Neuronal stem cell (in vitro differentiated cells): ENCODE measurements at regions not wholly inside any gene's neighbourhood (a gene's known extent, or its start where the extent isn't known, plus 50 kb on each side); places are given as distances from the start of the nearest gene placed in this dataset.

Experiments
- DNase-seq: peaks from one replicate; pipeline ENCODE4 v3.0.0-alpha.2; 2013; ENCODE audit warnings: low spot score
- H2AFZ ChIP-seq: one replicate; pipeline ENCODE4 v1.6.1; 2013; ENCODE audit warnings: mild to moderate bottlenecking, low read length, inconsistent platforms
- H2AK5ac ChIP-seq: 2 replicates; pipeline ENCODE4 v1.6.1; 2013; ENCODE audit warnings: low read depth, mild to moderate bottlenecking, inconsistent platforms, low read length, moderate library complexity, mixed read lengths
- H2BK120ac ChIP-seq: 2 replicates; pipeline ENCODE4 v1.6.1; 2013; ENCODE audit warnings: low read depth, mild to moderate bottlenecking, inconsistent platforms, low read length, moderate library complexity, mixed read lengths
- H2BK12ac ChIP-seq: one replicate; pipeline ENCODE4 v1.6.1; 2013; ENCODE audit warnings: low read length, inconsistent platforms
- H2BK15ac ChIP-seq: 2 replicates; pipeline ENCODE4 v1.6.1; 2013; ENCODE audit warnings: mild to moderate bottlenecking, low read length, inconsistent platforms, mixed read lengths
- H2BK5ac ChIP-seq: one replicate; pipeline ENCODE4 v1.6.1; 2013; ENCODE audit warnings: inconsistent platforms, mild to moderate bottlenecking, low read length, moderate library complexity
- H3K14ac ChIP-seq: one replicate; pipeline ENCODE4 v1.6.1; 2013; ENCODE audit warnings: low read length, inconsistent platforms
- H3K18ac ChIP-seq: 2 replicates; pipeline ENCODE4 v1.6.1; 2013; ENCODE audit warnings: low read length, inconsistent platforms
- H3K23ac ChIP-seq: 2 replicates; pipeline ENCODE4 v1.6.1; 2013; ENCODE audit warnings: low read depth, mild to moderate bottlenecking, mixed read lengths, low read length, inconsistent platforms; ENCODE audit not compliant: poor library complexity
- H3K27ac ChIP-seq: replicated peaks from 3 replicates; pipeline ENCODE4 v1.5.1; 2013; ENCODE audit warnings: low read length, inconsistent platforms
- H3K27me3 ChIP-seq, 3 experiments: 2 replicates each; pipeline ENCODE4 v1.6.1; 2013; ENCODE audit warnings: low read length in 3 of 3, mild to moderate bottlenecking in 2 of 3, inconsistent platforms in 1 of 3, low read depth in 1 of 3, mixed read lengths in 1 of 3, moderate library complexity in 1 of 3; ENCODE audit not compliant: control insufficient read depth in 3 of 3, insufficient read depth in 3 of 3
- H3K36me3 ChIP-seq, 2 donors: replicated peaks in 1 of 2; 2 replicates each; pipeline ENCODE4 v1.6.1; 2013; ENCODE audit warnings: low read length in 2 of 2; ENCODE audit not compliant: control insufficient read depth in 2 of 2, insufficient read depth in 2 of 2
- H3K4ac ChIP-seq: 2 replicates; pipeline ENCODE4 v1.6.1; 2013; ENCODE audit warnings: inconsistent platforms, mild to moderate bottlenecking, low read length, moderate library complexity
- H3K4me1 ChIP-seq, 2 donors: 1 replicate in 1 of 2; 2 replicates in 1 of 2; pipeline ENCODE4 v1.6.1; 2013; ENCODE audit warnings: low read length in 2 of 2, low read depth in 1 of 2; ENCODE audit not compliant: control insufficient read depth in 2 of 2, insufficient read depth in 1 of 2
- H3K4me2 ChIP-seq: one replicate; pipeline ENCODE4 v1.6.1; 2013; ENCODE audit warnings: mild to moderate bottlenecking, low read length, inconsistent platforms; ENCODE audit not compliant: insufficient read depth, poor library complexity, severe bottlenecking
- H3K4me3 ChIP-seq, 2 donors: 2 replicates each; pipeline ENCODE4 v1.5.1; 2013; ENCODE audit warnings: low read length in 2 of 2, mild to moderate bottlenecking in 2 of 2, inconsistent platforms in 1 of 2, moderate library complexity in 1 of 2
- H3K79me1 ChIP-seq: one replicate; pipeline ENCODE4 v1.6.1; 2013; ENCODE audit warnings: low read depth, mild to moderate bottlenecking, inconsistent platforms, low read length, moderate library complexity
- H3K9ac ChIP-seq: one replicate; pipeline ENCODE4 v1.6.1; 2013; ENCODE audit warnings: mild to moderate bottlenecking, low read depth, low read length, inconsistent platforms; ENCODE audit not compliant: poor library complexity
- H3K9me3 ChIP-seq, 2 donors: replicated peaks in 1 of 2; 2 replicates each; pipeline versions ENCODE3 to v1.6.1; 2013; ENCODE audit warnings: low read length in 2 of 2, mild to moderate bottlenecking in 2 of 2, inconsistent platforms in 1 of 2, low read depth in 1 of 2, mixed read lengths in 1 of 2, moderate library complexity in 1 of 2; ENCODE audit not compliant: control insufficient read depth in 2 of 2, insufficient read depth in 1 of 2
- H4K8ac ChIP-seq: one replicate; pipeline ENCODE4 v1.6.1; 2013; ENCODE audit warnings: low read depth, mild to moderate bottlenecking, inconsistent platforms, low read length, moderate library complexity
- H4K91ac ChIP-seq: one replicate; pipeline ENCODE4 v1.6.1; 2013; ENCODE audit warnings: low read length, low read depth, mild to moderate bottlenecking, inconsistent platforms; ENCODE audit not compliant: poor library complexity
- WGBS, 2 donors: extraction: QIAGEN DNeasy Blood & Tissue Kit; methylation state at CpG; one replicate each; pipeline ENCODE4 v1.1.7; 2013; ENCODE audit warnings: missing lambda C conversion rate in 2 of 2, mixed read lengths in 1 of 2; ENCODE audit not compliant: insufficient read length in 2 of 2, insufficient replicate concordance in 1 of 2; ENCODE audit errors: extremely low coverage in 2 of 2; 5-methylcytosine and 5-hydroxymethylcytosine counted together

GRCh38 chr2:17083902-17084301 lies 418.3 kb upstream of the CYRIA start:
- H3K14ac ChIP-seq = no peak overlapping the region
- H3K23ac ChIP-seq = no peak overlapping the region
- H3K27ac ChIP-seq = no peak overlapping the region
- DNase-seq = no peak
- no peak overlapping the region for H2BK12ac ChIP-seq
- no peak overlapping the region for H3K4ac ChIP-seq
- no peak overlapping the region for H3K9ac ChIP-seq
- H2AK5ac ChIP-seq = no peak overlapping the region
- no peaks in the 10 kb centered on the region for H3K79me1 ChIP-seq
- no peak overlapping the region for H2AFZ ChIP-seq
- no peaks in the 10 kb centered on the region for H3K27me3 ChIP-seq
- H3K4me2 ChIP-seq = no peak overlapping the region
- no peak overlapping the region for H4K91ac ChIP-seq
- H3K36me3 ChIP-seq = no peaks in the 10 kb centered on the region
- H2BK15ac ChIP-seq = no peak overlapping the region
- H2BK120ac ChIP-seq = no peak overlapping the region
- H3K9me3 ChIP-seq = peaks cover 0 to 5% of the 10 kb centered on the region in 2 donors
- WGBS, 2 donors = no CpG with 5 or more reads among the region's 1 CpG
- no peak overlapping the region for H3K4me3 ChIP-seq
- H4K8ac ChIP-seq = no peak overlapping the region
- H2BK5ac ChIP-seq = no peak overlapping the region
- H3K4me1 ChIP-seq = peaks cover 0 to 2% of the 10 kb centered on the region in 2 donors
- H3K18ac ChIP-seq = no peak overlapping the region

- Histone ChIP-seq H3K4me3 (no peak overlapping the region), H2BK5ac (no peak overlapping the region), H3K14ac (no peak overlapping the region), H3K4ac (no peak overlapping the region), H3K23ac (no peak overlapping the region), H3K9ac (no peak overlapping the region), H4K8ac (no peak overlapping the region), H3K79me1 (no peaks in the 10 kb centered on the region), H2AFZ (no peak overlapping the region), H4K91ac (no peak overlapping the region), H3K4me1 (no peaks in the 10 kb centered on the region), H2AK5ac (no peak overlapping the region), H3K9me3 (peaks cover 0 to 5% of the 10 kb centered on the region in 2 donors), H2BK120ac (no peak overlapping the region), H3K4me2 (no peak overlapping the region), H3K27me3 (no peaks in the 10 kb centered on the region), H3K27ac (no peak overlapping the region), H2BK12ac (no peak overlapping the region), H3K18ac (no peak overlapping the region), H3K36me3 (no peaks in the 10 kb centered on the region), H2BK15ac (no peak overlapping the region)
- no peak for DNase-seq
Measured at GRCh38 chr2:17079262-17079661, 413.6 kb upstream of the CYRIA start.

- no peak for DNase-seq
- no peak overlapping the region for H3K27ac ChIP-seq
- peaks cover 0 to 5% of the 10 kb centered on the region in 2 donors for H3K9me3 ChIP-seq
Measured at GRCh38 chr2:17076533-17076932, 410.9 kb upstream of the CYRIA start.

GRCh38 chr2:17070711-17071110 lies 405.1 kb upstream of the CYRIA start:
- Histone ChIP-seq H3K4me2 (no peak overlapping the region), H2AK5ac (no peak overlapping the region), H2BK15ac (no peak overlapping the region), H2BK12ac (no peak overlapping the region), H3K79me1 (no peaks in the 10 kb centered on the region), H3K14ac (no peak overlapping the region), H4K8ac (no peak overlapping the region), H3K27ac (no peak overlapping the region), H3K4me3 (no peak overlapping the region), H3K27me3 (no peaks in the 10 kb centered on the region), H3K4me1 (no peaks in the 10 kb centered on the region), H3K4ac (no peak overlapping the region), H3K23ac (no peak overlapping the region), H2AFZ (no peak overlapping the region), H2BK120ac (no peak overlapping the region), H3K9me3 (no peaks in the 10 kb centered on the region), H3K9ac (no peak overlapping the region), H4K91ac (no peak overlapping the region), H3K36me3 (no peaks in the 10 kb centered on the region), H2BK5ac (no peak overlapping the region), H3K18ac (no peak overlapping the region)
- no peak for DNase-seq

More at GRCh38 chr2:17076533-17076932, 410.9 kb upstream of the CYRIA start:
- Histone ChIP-seq H2AFZ (no peak overlapping the region), H4K8ac (no peak overlapping the region), H2BK120ac (no peak overlapping the region), H3K4me3 (no peak overlapping the region), H3K4ac (no peak overlapping the region), H2BK12ac (no peak overlapping the region), H3K14ac (no peak overlapping the region), H3K36me3 (no peaks in the 10 kb centered on the region), H3K4me2 (no peak overlapping the region), H3K27me3 (no peaks in the 10 kb centered on the region), H2BK15ac (no peak overlapping the region), H3K79me1 (no peaks in the 10 kb centered on the region), H4K91ac (no peak overlapping the region), H3K9ac (no peak overlapping the region), H3K23ac (no peak overlapping the region), H3K4me1 (no peaks in the 10 kb centered on the region), H2BK5ac (no peak overlapping the region), H3K18ac (no peak overlapping the region), H2AK5ac (no peak overlapping the region)
- WGBS, 2 donors = no CpG with 5 or more reads among the region's 2 CpGs
